ENCODE measurements at regions not wholly inside any gene's neighbourhood (a gene's known extent, or its start where the extent isn't known, plus 50 kb on each side); places are given as distances from the start of the nearest gene placed in this dataset.
A peak's percentile ranks its signal among the peaks of the same experiment; 100 is the strongest.

GRCh38 chr14:59096303-59096702 lies 92.2 kb upstream of the DAAM1 start:
- H3K9ac ChIP-seq (ENCODE audit: low read length), result no peak overlapping the region
- H3K36me3 ChIP-seq (ENCODE audit: control insufficient read depth, insufficient read depth, low read length), result no peaks in the 10 kb centered on the region
- H3K27me3 ChIP-seq (ENCODE audit: control insufficient read depth, insufficient read depth, low read length), result no peaks in the 10 kb centered on the region
- peak overlapping the region; percentile 24 for H3K27ac ChIP-seq (ENCODE audit: low read depth, low read length)
- peaks cover 5% of the 10 kb centered on the region for H3K4me1 ChIP-seq (ENCODE audit: control insufficient read depth, insufficient read depth, low read length)
- H3K4me3 ChIP-seq (ENCODE audit: low read length), result no peak overlapping the region

- no peaks in the 10 kb centered on the region for H3K36me3 ChIP-seq (ENCODE audit: control insufficient read depth, insufficient read depth, low read length)
- H3K4me3 ChIP-seq (ENCODE audit: low read length), result no peak overlapping the region
- H3K9ac ChIP-seq (ENCODE audit: low read length), result no peak overlapping the region
These were observed 90.8 kb upstream of the DAAM1 start for GRCh38 chr14:59097681-59098080.

GRCh38 chr14:59098377-59098776 lies 90.1 kb upstream of the DAAM1 start:
- H3K27me3 ChIP-seq (ENCODE audit: control insufficient read depth, insufficient read depth, low read length), result no peaks in the 10 kb centered on the region
- H3K27ac ChIP-seq (ENCODE audit: low read depth, low read length), result no peak overlapping the region
- no peak overlapping the region for H3K4me3 ChIP-seq (ENCODE audit: low read length)
- no peak overlapping the region for H3K9ac ChIP-seq (ENCODE audit: low read length)
- peaks cover 5% of the 10 kb centered on the region for H3K4me1 ChIP-seq (ENCODE audit: control insufficient read depth, insufficient read depth, low read length)
- no peaks in the 10 kb centered on the region for H3K36me3 ChIP-seq (ENCODE audit: control insufficient read depth, insufficient read depth, low read length)

More at GRCh38 chr14:59097681-59098080, 90.8 kb upstream of the DAAM1 start:
- H3K27me3 ChIP-seq (ENCODE audit: control insufficient read depth, insufficient read depth, low read length), result no peaks in the 10 kb centered on the region
- H3K27ac ChIP-seq (ENCODE audit: low read depth, low read length), result no peak overlapping the region
- peaks cover 5% of the 10 kb centered on the region for H3K4me1 ChIP-seq (ENCODE audit: control insufficient read depth, insufficient read depth, low read length)

- Histone ChIP-seq H3K27me3 (ENCODE audit: control insufficient read depth, insufficient read depth, low read length) (no peaks in the 10 kb centered on the region), H3K27ac (ENCODE audit: low read depth, low read length) (no peak overlapping the region), H3K36me3 (ENCODE audit: control insufficient read depth, insufficient read depth, low read length) (no peaks in the 10 kb centered on the region), H3K9ac (ENCODE audit: low read length) (no peak overlapping the region), H3K4me1 (ENCODE audit: control insufficient read depth, insufficient read depth, low read length) (peaks cover 5% of the 10 kb centered on the region), H3K4me3 (ENCODE audit: low read length) (no peak overlapping the region)
These were observed 88.3 kb upstream of the DAAM1 start for GRCh38 chr14:59100205-59100604.

GRCh38 chr14:59101476-59101875 lies 87.0 kb upstream of the DAAM1 start:
- H3K27ac ChIP-seq (ENCODE audit: low read depth, low read length), result no peak overlapping the region
- no peaks in the 10 kb centered on the region for H3K4me1 ChIP-seq (ENCODE audit: control insufficient read depth, insufficient read depth, low read length)
- no peak overlapping the region for H3K9ac ChIP-seq (ENCODE audit: low read length)

DNA sequence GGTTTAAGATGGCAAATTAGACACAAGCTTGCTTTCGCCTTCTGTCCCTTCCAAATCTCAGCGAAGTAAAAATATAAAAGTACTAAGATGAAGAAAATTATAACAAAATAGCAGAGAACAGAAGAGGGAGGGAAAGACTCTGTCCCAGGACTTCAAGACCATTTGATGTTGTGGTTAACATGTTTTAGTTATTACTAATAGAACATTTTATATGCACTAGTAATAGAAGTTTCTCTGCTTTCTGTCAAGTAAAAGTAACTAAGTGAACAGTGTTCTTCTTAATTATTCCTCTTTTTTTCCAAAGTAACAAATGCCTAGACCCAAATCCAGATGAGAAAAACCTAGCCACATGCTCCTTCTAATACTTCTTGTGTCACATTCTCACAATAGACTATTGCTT lies 85.1 kb upstream of the DAAM1 start:
- H3K9ac ChIP-seq (ENCODE audit: low read length), result no peak overlapping the region
- H3K4me3 ChIP-seq (ENCODE audit: low read length), result no peak overlapping the region
- no peaks in the 10 kb centered on the region for H3K4me1 ChIP-seq (ENCODE audit: control insufficient read depth, insufficient read depth, low read length)
- H3K27ac ChIP-seq (ENCODE audit: low read depth, low read length), result no peak overlapping the region
- no peaks in the 10 kb centered on the region for H3K27me3 ChIP-seq (ENCODE audit: control insufficient read depth, insufficient read depth, low read length)
- no peaks in the 10 kb centered on the region for H3K36me3 ChIP-seq (ENCODE audit: control insufficient read depth, insufficient read depth, low read length)

More at GRCh38 chr14:59101476-59101875, 87.0 kb upstream of the DAAM1 start:
- Histone ChIP-seq H3K36me3 (ENCODE audit: control insufficient read depth, insufficient read depth, low read length) (no peaks in the 10 kb centered on the region), H3K27me3 (ENCODE audit: control insufficient read depth, insufficient read depth, low read length) (no peaks in the 10 kb centered on the region), H3K4me3 (ENCODE audit: low read length) (no peak overlapping the region)

- no peak overlapping the region for H3K27ac ChIP-seq (ENCODE audit: low read depth, low read length)
These were observed 80.6 kb upstream of the DAAM1 start for GRCh38 chr14:59107819-59108218.

DNA sequence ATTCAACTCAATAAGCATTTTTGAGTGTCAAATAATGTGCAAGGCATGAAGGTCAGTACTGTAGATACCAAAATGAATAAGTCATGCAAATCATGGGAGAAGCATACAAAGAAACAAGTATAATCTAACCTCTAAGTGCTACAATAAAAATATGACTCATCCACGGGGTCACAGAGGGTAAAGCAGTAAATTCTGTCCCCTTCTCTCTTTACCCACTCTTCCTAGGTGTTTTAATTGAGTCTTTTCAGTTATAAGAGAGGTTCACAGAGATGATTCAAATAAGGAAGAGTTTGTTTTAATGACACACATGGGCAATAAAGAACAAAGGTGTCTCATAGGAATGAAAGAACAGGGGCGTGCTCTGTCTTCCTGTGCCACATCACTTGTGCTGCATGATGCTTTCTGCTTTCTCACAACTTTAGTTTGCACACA lies 71.5 kb upstream of the DAAM1 start:
- Histone ChIP-seq H3K4me3 (ENCODE audit: low read length) (no peak overlapping the region), H3K27ac (ENCODE audit: low read depth, low read length) (no peak overlapping the region), H3K27me3 (ENCODE audit: control insufficient read depth, insufficient read depth, low read length) (no peaks in the 10 kb centered on the region), H3K36me3 (ENCODE audit: control insufficient read depth, insufficient read depth, low read length) (no peaks in the 10 kb centered on the region), H3K9ac (ENCODE audit: low read length) (no peak overlapping the region), H3K4me1 (ENCODE audit: control insufficient read depth, insufficient read depth, low read length) (no peaks in the 10 kb centered on the region)

More at GRCh38 chr14:59107819-59108218, 80.6 kb upstream of the DAAM1 start:
- H3K36me3 ChIP-seq (ENCODE audit: control insufficient read depth, insufficient read depth, low read length), result no peaks in the 10 kb centered on the region
- no peaks in the 10 kb centered on the region for H3K27me3 ChIP-seq (ENCODE audit: control insufficient read depth, insufficient read depth, low read length)
- no peak overlapping the region for H3K9ac ChIP-seq (ENCODE audit: low read length)
- H3K4me3 ChIP-seq (ENCODE audit: low read length), result no peak overlapping the region
- no peaks in the 10 kb centered on the region for H3K4me1 ChIP-seq (ENCODE audit: control insufficient read depth, insufficient read depth, low read length)

DNA sequence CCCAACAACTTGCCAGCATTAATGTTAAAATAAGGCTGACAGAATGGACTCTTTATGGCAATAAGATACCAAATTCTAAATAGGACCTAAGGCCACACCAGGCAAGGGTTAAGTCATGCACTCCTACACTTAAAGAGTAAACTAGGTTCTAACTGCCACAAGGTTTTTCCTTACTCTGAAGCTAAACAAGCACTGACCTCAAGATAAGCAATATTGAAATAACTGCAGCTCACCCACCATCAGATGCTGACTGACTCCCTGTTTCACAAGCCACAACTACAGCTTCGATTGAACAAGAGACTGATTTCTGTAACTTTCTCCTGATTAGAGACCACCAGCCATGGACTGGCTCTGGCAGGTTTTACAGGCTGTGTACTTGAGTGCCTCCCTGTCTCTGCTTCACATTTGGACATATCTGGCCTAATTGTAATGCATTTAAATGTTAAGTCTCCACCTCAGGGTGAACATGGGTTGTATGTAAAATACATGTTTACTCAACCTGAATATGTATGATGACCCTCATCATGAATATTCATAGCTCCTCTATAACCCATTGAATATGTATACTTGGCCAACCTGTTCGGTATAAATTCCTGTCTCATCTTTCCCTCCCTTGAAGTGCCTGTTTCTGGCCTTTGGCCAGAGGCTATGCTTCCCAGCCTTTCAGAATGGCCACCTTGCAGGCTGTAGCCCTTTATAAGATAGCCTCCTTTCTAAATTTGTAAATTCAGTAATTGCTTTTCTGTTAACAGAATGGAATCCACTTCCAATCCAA lies 70.5 kb upstream of the DAAM1 start:
- Histone ChIP-seq H3K9ac (ENCODE audit: low read length) (no peak overlapping the region), H3K4me1 (ENCODE audit: control insufficient read depth, insufficient read depth, low read length) (no peaks in the 10 kb centered on the region), H3K27me3 (ENCODE audit: control insufficient read depth, insufficient read depth, low read length) (no peaks in the 10 kb centered on the region), H3K36me3 (ENCODE audit: control insufficient read depth, insufficient read depth, low read length) (no peaks in the 10 kb centered on the region), H3K27ac (ENCODE audit: low read depth, low read length) (no peak overlapping the region), H3K4me3 (ENCODE audit: low read length) (no peak overlapping the region)

GRCh38 chr14:59120921-59121320 lies 67.5 kb upstream of the DAAM1 start:
- Histone ChIP-seq H3K27ac (ENCODE audit: low read depth, low read length) (no peak overlapping the region), H3K9ac (ENCODE audit: low read length) (no peak overlapping the region)

DNA sequence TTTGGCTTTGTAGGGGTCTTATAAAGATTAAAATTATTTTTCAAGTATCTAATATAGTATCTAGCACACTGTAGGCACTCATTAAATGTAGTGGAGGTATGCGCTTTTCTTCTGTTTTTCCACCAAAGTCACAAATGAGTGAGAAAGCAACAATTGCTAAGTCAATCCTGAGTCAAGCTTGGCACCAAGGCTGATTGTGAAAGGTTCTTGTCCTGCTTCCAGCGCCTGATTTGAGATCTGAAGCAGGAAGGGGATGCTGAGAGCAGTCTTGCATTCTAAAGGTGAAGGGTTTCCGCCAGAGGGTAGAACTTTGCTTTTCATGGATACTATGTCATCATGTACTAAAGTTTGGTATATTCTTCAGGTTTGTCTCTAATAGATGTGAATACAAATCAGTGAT lies 64.9 kb upstream of the DAAM1 start:
- Histone ChIP-seq H3K4me1 (ENCODE audit: control insufficient read depth, insufficient read depth, low read length) (no peaks in the 10 kb centered on the region), H3K36me3 (ENCODE audit: control insufficient read depth, insufficient read depth, low read length) (no peaks in the 10 kb centered on the region), H3K27me3 (ENCODE audit: control insufficient read depth, insufficient read depth, low read length) (no peaks in the 10 kb centered on the region), H3K4me3 (ENCODE audit: low read length) (no peak overlapping the region), H3K9ac (ENCODE audit: low read length) (no peak overlapping the region), H3K27ac (ENCODE audit: low read depth, low read length) (no peak overlapping the region)

More at GRCh38 chr14:59120921-59121320, 67.5 kb upstream of the DAAM1 start:
- Histone ChIP-seq H3K4me1 (ENCODE audit: control insufficient read depth, insufficient read depth, low read length) (no peaks in the 10 kb centered on the region), H3K36me3 (ENCODE audit: control insufficient read depth, insufficient read depth, low read length) (no peaks in the 10 kb centered on the region), H3K27me3 (ENCODE audit: control insufficient read depth, insufficient read depth, low read length) (no peaks in the 10 kb centered on the region), H3K4me3 (ENCODE audit: low read length) (no peak overlapping the region)

DNA sequence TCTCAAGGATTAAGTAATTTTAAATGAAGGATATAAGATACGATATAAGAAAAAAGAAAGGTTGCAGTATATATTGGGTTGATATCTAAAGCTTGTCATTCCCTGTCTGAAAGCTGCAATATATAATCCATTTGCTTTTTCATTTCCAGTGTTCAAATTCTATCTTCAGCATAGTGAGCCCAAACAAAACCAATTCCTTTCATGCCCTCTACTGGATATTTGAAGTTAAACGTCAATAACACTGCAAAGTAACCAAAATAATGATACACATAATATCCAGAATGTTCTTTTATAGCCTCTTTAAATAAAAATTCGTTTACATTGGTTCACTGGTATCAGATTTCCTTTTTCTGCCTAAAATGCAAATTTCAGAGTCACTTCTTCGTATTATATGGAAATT lies 64.5 kb upstream of the DAAM1 start:
- no peak overlapping the region for H3K9ac ChIP-seq (ENCODE audit: low read length)
- no peak overlapping the region for H3K4me3 ChIP-seq (ENCODE audit: low read length)
- no peaks in the 10 kb centered on the region for H3K36me3 ChIP-seq (ENCODE audit: control insufficient read depth, insufficient read depth, low read length)
- H3K4me1 ChIP-seq (ENCODE audit: control insufficient read depth, insufficient read depth, low read length), result peaks cover 4% of the 10 kb centered on the region
- no peak overlapping the region for H3K27ac ChIP-seq (ENCODE audit: low read depth, low read length)
- H3K27me3 ChIP-seq (ENCODE audit: control insufficient read depth, insufficient read depth, low read length), result no peaks in the 10 kb centered on the region

- H3K4me1 ChIP-seq (ENCODE audit: control insufficient read depth, insufficient read depth, low read length), result peaks cover 9% of the 10 kb centered on the region
- no peak overlapping the region for H3K27ac ChIP-seq (ENCODE audit: low read depth, low read length)
- no peak overlapping the region for H3K4me3 ChIP-seq (ENCODE audit: low read length)
- no peaks in the 10 kb centered on the region for H3K36me3 ChIP-seq (ENCODE audit: control insufficient read depth, insufficient read depth, low read length)
- no peaks in the 10 kb centered on the region for H3K27me3 ChIP-seq (ENCODE audit: control insufficient read depth, insufficient read depth, low read length)
- H3K9ac ChIP-seq (ENCODE audit: low read length), result no peak overlapping the region
These were observed 63.3 kb upstream of the DAAM1 start for GRCh38 chr14:59125156-59125555.
